ENCODE measurements at regions not wholly inside any gene's neighbourhood (a gene's known extent, or its start where the extent isn't known, plus 50 kb on each side); places are given as distances from the start of the nearest gene placed in this dataset.

- H3K4me1 ChIP-seq (ENCODE audit: control insufficient read depth, low read depth, low read length): no peaks in the 10 kb centered on the region
- no peak overlapping the region for H3K18ac ChIP-seq (ENCODE audit: low read length)
- no peaks in the 10 kb centered on the region for H3K79me1 ChIP-seq (ENCODE audit: low read length)
- no peak overlapping the region for H3K4me3 ChIP-seq (ENCODE audit: low read length)
- H4K5ac ChIP-seq (ENCODE audit: low read length): no peak overlapping the region
- no peak overlapping the region for H2BK120ac ChIP-seq (ENCODE audit: low read depth, low read length)
- no peak for DNase-seq
- no peak overlapping the region for H3K27ac ChIP-seq (ENCODE audit: low read depth, low read length)
- H4K8ac ChIP-seq (ENCODE audit: low read depth, low read length): no peak overlapping the region
- no peak overlapping the region for H3K4me2 ChIP-seq (ENCODE audit: low read length)
- H3K23ac ChIP-seq (ENCODE audit: low read length): no peak overlapping the region
- H2BK15ac ChIP-seq (replicated peaks; ENCODE audit: low read depth): no peak overlapping the region
- no peaks in the 10 kb centered on the region for H3K79me2 ChIP-seq (ENCODE audit: control insufficient read depth, insufficient read depth, low read length)
- no peak overlapping the region for H3K9ac ChIP-seq (ENCODE audit: low read length)
- H3K36me3 ChIP-seq (ENCODE audit: control insufficient read depth, insufficient read depth, low read length): no peaks in the 10 kb centered on the region
- no peak overlapping the region for H3K56ac ChIP-seq (ENCODE audit: low read length)
- H3K4ac ChIP-seq (ENCODE audit: low read depth, low read length): no peak overlapping the region
- no peaks in the 10 kb centered on the region for H3K27me3 ChIP-seq (ENCODE audit: insufficient read depth, low read length, poor library complexity)
- no peak overlapping the region for H2BK5ac ChIP-seq (ENCODE audit: low read length)
- WGBS (ENCODE audit: extremely low coverage, insufficient coverage, low lambda C conversion rate): no CpG with 5 or more reads among the region's 12 CpGs
- H2AK5ac ChIP-seq (ENCODE audit: low read length): no peak overlapping the region
Observed at GRCh38 chr17:13393841-13394710, 207.7 kb downstream of the HS3ST3A1 start.

GRCh38 chr17:13387952-13388351 lies 213.8 kb downstream of the HS3ST3A1 start:
- H2BK15ac ChIP-seq (replicated peaks; ENCODE audit: low read depth): no peak overlapping the region
- H3K27me3 ChIP-seq (ENCODE audit: insufficient read depth, low read length, poor library complexity): no peaks in the 10 kb centered on the region
- H3K4me2 ChIP-seq (ENCODE audit: low read length): no peak overlapping the region
- no peak overlapping the region for H4K5ac ChIP-seq (ENCODE audit: low read length)
- H3K4ac ChIP-seq (ENCODE audit: low read depth, low read length): no peak overlapping the region
- no peaks in the 10 kb centered on the region for H3K79me1 ChIP-seq (ENCODE audit: low read length)
- WGBS (ENCODE audit: extremely low coverage, insufficient coverage, low lambda C conversion rate): no CpG with 5 or more reads among the region's 1 CpG
- H3K56ac ChIP-seq (ENCODE audit: low read length): no peak overlapping the region
- no peak for DNase-seq
- no peaks in the 10 kb centered on the region for H3K4me1 ChIP-seq (ENCODE audit: control insufficient read depth, low read depth, low read length)
- no peak overlapping the region for H2AK5ac ChIP-seq (ENCODE audit: low read length)
- H4K8ac ChIP-seq (ENCODE audit: low read depth, low read length): no peak overlapping the region
- H3K27ac ChIP-seq (ENCODE audit: low read depth, low read length): no peak overlapping the region
- no peak overlapping the region for H2BK120ac ChIP-seq (ENCODE audit: low read depth, low read length)
- no peaks in the 10 kb centered on the region for H3K36me3 ChIP-seq (ENCODE audit: control insufficient read depth, insufficient read depth, low read length)
- no peak overlapping the region for H3K9ac ChIP-seq (ENCODE audit: low read length)
- no peak overlapping the region for H3K4me3 ChIP-seq (ENCODE audit: low read length)
- H3K18ac ChIP-seq (ENCODE audit: low read length): no peak overlapping the region
- H3K23ac ChIP-seq (ENCODE audit: low read length): no peak overlapping the region
- H3K79me2 ChIP-seq (ENCODE audit: control insufficient read depth, insufficient read depth, low read length): no peaks in the 10 kb centered on the region
- H2BK5ac ChIP-seq (ENCODE audit: low read length): no peak overlapping the region

DNA sequence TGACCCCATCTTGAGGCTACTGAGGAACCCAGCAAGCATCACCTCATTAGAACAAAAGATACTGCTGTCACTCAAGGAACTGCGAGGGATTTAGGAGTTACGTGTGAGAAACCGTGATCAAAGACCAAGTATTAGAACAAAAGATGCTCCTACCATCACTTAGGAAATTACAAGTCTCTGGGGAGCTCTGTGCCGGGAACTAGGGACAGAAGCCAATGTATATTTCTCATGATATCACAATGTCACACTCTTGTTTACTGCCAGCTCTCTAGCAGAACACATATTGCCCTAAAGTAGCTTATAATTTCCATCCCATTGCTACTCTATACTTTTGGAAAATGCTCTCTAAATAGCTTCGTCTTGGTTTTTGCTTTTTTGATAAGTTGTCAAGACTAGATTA lies 214.5 kb downstream of the HS3ST3A1 start:
- no peak overlapping the region for H2BK120ac ChIP-seq (ENCODE audit: low read depth, low read length)
- no peak overlapping the region for H3K4ac ChIP-seq (ENCODE audit: low read depth, low read length)
- no peak overlapping the region for H3K4me2 ChIP-seq (ENCODE audit: low read length)
- H3K27ac ChIP-seq (ENCODE audit: low read depth, low read length): no peak overlapping the region
- H3K56ac ChIP-seq (ENCODE audit: low read length): no peak overlapping the region
- H4K8ac ChIP-seq (ENCODE audit: low read depth, low read length): no peak overlapping the region
- no peak overlapping the region for H3K4me3 ChIP-seq (ENCODE audit: low read length)
- no peak overlapping the region for H3K18ac ChIP-seq (ENCODE audit: low read length)
- no peak overlapping the region for H2AK5ac ChIP-seq (ENCODE audit: low read length)
- no peak overlapping the region for H3K23ac ChIP-seq (ENCODE audit: low read length)
- no peak overlapping the region for H4K5ac ChIP-seq (ENCODE audit: low read length)
- H3K79me1 ChIP-seq (ENCODE audit: low read length): no peaks in the 10 kb centered on the region
- DNase-seq: peak; percentile 2
- no peak overlapping the region for H2BK5ac ChIP-seq (ENCODE audit: low read length)
- H2BK15ac ChIP-seq (replicated peaks; ENCODE audit: low read depth): no peak overlapping the region
- no peak overlapping the region for H3K9ac ChIP-seq (ENCODE audit: low read length)
- no peaks in the 10 kb centered on the region for H3K4me1 ChIP-seq (ENCODE audit: control insufficient read depth, low read depth, low read length)
- no peaks in the 10 kb centered on the region for H3K79me2 ChIP-seq (ENCODE audit: control insufficient read depth, insufficient read depth, low read length)
- no peaks in the 10 kb centered on the region for H3K27me3 ChIP-seq (ENCODE audit: insufficient read depth, low read length, poor library complexity)
- no CpG with 5 or more reads among the region's 5 CpGs for WGBS (ENCODE audit: extremely low coverage, insufficient coverage, low lambda C conversion rate)
- H3K36me3 ChIP-seq (ENCODE audit: control insufficient read depth, insufficient read depth, low read length): no peaks in the 10 kb centered on the region

DNA sequence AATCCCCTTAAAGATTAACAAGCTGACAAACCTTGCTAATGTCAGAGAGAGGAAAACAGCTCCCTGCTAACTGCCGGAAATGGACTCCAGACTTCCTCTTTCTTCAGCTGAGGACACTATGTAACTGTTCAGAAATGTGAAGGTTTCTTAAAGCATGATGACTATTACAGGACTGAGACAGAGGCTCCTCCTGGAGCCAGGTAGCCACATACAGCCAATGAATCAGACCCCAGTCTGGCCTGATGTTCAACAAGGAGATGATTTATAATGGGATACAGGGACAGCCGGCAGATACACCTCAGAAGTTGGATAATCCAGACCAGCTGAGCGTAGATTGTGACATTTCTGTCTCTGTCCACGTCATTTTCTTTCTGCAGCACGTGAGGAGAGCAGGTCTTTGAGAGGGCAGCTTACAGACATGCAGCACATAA lies 216.2 kb downstream of the HS3ST3A1 start:
- Histone ChIP-seq H2BK120ac (ENCODE audit: low read depth, low read length) (no peak overlapping the region), H3K4ac (ENCODE audit: low read depth, low read length) (no peak overlapping the region), H3K23ac (ENCODE audit: low read length) (no peak overlapping the region), H3K79me2 (ENCODE audit: control insufficient read depth, insufficient read depth, low read length) (no peaks in the 10 kb centered on the region), H3K4me2 (ENCODE audit: low read length) (no peak overlapping the region), H2AK5ac (ENCODE audit: low read length) (no peak overlapping the region), H4K5ac (ENCODE audit: low read length) (no peak overlapping the region), H3K4me1 (ENCODE audit: control insufficient read depth, low read depth, low read length) (no peaks in the 10 kb centered on the region), H2BK5ac (ENCODE audit: low read length) (no peak overlapping the region), H3K79me1 (ENCODE audit: low read length) (no peaks in the 10 kb centered on the region), H4K8ac (ENCODE audit: low read depth, low read length) (no peak overlapping the region), H3K18ac (ENCODE audit: low read length) (no peak overlapping the region), H3K27ac (ENCODE audit: low read depth, low read length) (no peak overlapping the region), H2BK15ac (replicated peaks; ENCODE audit: low read depth) (no peak overlapping the region), H3K56ac (ENCODE audit: low read length) (no peak overlapping the region), H3K4me3 (ENCODE audit: low read length) (no peak overlapping the region), H3K36me3 (ENCODE audit: control insufficient read depth, insufficient read depth, low read length) (no peaks in the 10 kb centered on the region), H3K27me3 (ENCODE audit: insufficient read depth, low read length, poor library complexity) (no peaks in the 10 kb centered on the region), H3K9ac (ENCODE audit: low read length) (no peak overlapping the region)
- WGBS (ENCODE audit: extremely low coverage, insufficient coverage, low lambda C conversion rate): no CpG with 5 or more reads among the region's 5 CpGs
- no peak for DNase-seq

GRCh38 chr17:13384626-13385025 lies 217.1 kb downstream of the HS3ST3A1 start:
- Histone ChIP-seq H2AK5ac (ENCODE audit: low read length) (no peak overlapping the region), H2BK15ac (replicated peaks; ENCODE audit: low read depth) (no peak overlapping the region), H3K23ac (ENCODE audit: low read length) (no peak overlapping the region), H3K79me2 (ENCODE audit: control insufficient read depth, insufficient read depth, low read length) (no peaks in the 10 kb centered on the region), H3K9ac (ENCODE audit: low read length) (no peak overlapping the region), H3K27me3 (ENCODE audit: insufficient read depth, low read length, poor library complexity) (no peaks in the 10 kb centered on the region), H3K18ac (ENCODE audit: low read length) (no peak overlapping the region), H3K36me3 (ENCODE audit: control insufficient read depth, insufficient read depth, low read length) (no peaks in the 10 kb centered on the region), H4K5ac (ENCODE audit: low read length) (no peak overlapping the region), H3K27ac (ENCODE audit: low read depth, low read length) (no peak overlapping the region), H3K56ac (ENCODE audit: low read length) (no peak overlapping the region), H3K4ac (ENCODE audit: low read depth, low read length) (no peak overlapping the region), H3K79me1 (ENCODE audit: low read length) (no peaks in the 10 kb centered on the region), H4K8ac (ENCODE audit: low read depth, low read length) (no peak overlapping the region), H3K4me2 (ENCODE audit: low read length) (no peak overlapping the region), H3K4me3 (ENCODE audit: low read length) (no peak overlapping the region), H2BK120ac (ENCODE audit: low read depth, low read length) (no peak overlapping the region), H3K4me1 (ENCODE audit: control insufficient read depth, low read depth, low read length) (no peaks in the 10 kb centered on the region), H2BK5ac (ENCODE audit: low read length) (no peak overlapping the region)
- no CpG with 5 or more reads among the region's 1 CpG for WGBS (ENCODE audit: extremely low coverage, insufficient coverage, low lambda C conversion rate)
- no peak for DNase-seq

GRCh38 chr17:13378361-13378760 lies 223.4 kb downstream of the HS3ST3A1 start:
- Histone ChIP-seq H3K23ac (ENCODE audit: low read length) (no peak overlapping the region), H3K4me1 (ENCODE audit: control insufficient read depth, low read depth, low read length) (no peaks in the 10 kb centered on the region), H3K18ac (ENCODE audit: low read length) (no peak overlapping the region), H3K27ac (ENCODE audit: low read depth, low read length) (no peak overlapping the region), H3K79me2 (ENCODE audit: control insufficient read depth, insufficient read depth, low read length) (no peaks in the 10 kb centered on the region), H2BK120ac (ENCODE audit: low read depth, low read length) (no peak overlapping the region), H4K8ac (ENCODE audit: low read depth, low read length) (no peak overlapping the region), H2AK5ac (ENCODE audit: low read length) (no peak overlapping the region), H2BK15ac (replicated peaks; ENCODE audit: low read depth) (no peak overlapping the region), H3K4ac (ENCODE audit: low read depth, low read length) (no peak overlapping the region), H3K27me3 (ENCODE audit: insufficient read depth, low read length, poor library complexity) (no peaks in the 10 kb centered on the region), H3K56ac (ENCODE audit: low read length) (no peak overlapping the region), H3K36me3 (ENCODE audit: control insufficient read depth, insufficient read depth, low read length) (no peaks in the 10 kb centered on the region), H3K79me1 (ENCODE audit: low read length) (no peaks in the 10 kb centered on the region), H3K4me2 (ENCODE audit: low read length) (no peak overlapping the region), H3K9ac (ENCODE audit: low read length) (no peak overlapping the region), H2BK5ac (ENCODE audit: low read length) (no peak overlapping the region), H3K4me3 (ENCODE audit: low read length) (no peak overlapping the region), H4K5ac (ENCODE audit: low read length) (no peak overlapping the region)
- DNase-seq: no peak
- no CpG with 5 or more reads among the region's 2 CpGs for WGBS (ENCODE audit: extremely low coverage, insufficient coverage, low lambda C conversion rate)

All from mesendoderm (in vitro differentiated cells).